ENCODE measurements at regions not wholly inside any gene's neighbourhood (a gene's known extent, or its start where the extent isn't known, plus 50 kb on each side); places are given as distances from the start of the nearest gene placed in this dataset.

DNA sequence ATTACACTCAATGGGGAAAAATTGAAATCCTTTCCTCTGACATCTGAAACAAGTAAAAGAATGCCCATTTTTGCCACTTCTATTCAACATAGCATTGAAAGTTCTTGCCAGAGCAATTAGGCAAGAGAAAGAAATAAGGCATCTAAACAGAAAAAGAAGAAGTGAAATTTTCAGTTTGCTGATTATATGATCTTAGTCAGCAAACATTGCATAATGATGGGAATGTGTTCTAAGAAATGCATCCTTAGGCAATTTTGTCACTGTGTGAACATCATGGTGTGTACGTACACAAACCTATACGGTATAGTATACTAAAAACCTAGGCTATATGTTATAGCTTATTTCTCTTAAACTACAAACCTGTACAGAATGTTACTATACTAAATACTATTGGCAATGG is 278.0 kb downstream of the CGGBP1 start:
- Histone ChIP-seq H3K27ac (ENCODE audit: low read length) (no peak overlapping the region), H3K9me3 (ENCODE audit: insufficient read depth, low read length) (no peaks in the 10 kb centered on the region; the same call in 1 of the 2 replicates), H3K79me2 (ENCODE audit: low read length) (no peaks in the 10 kb centered on the region), H3K4me1 (ENCODE audit: low read length) (no peaks in the 10 kb centered on the region), H3K27me3 (ENCODE audit: low read depth, low read length) (no peaks in the 10 kb centered on the region), H2AFZ (ENCODE audit: low read depth, low read length) (no peak overlapping the region), H3K36me3 (replicated peaks; ENCODE audit: low read depth, low read length) (no peaks in the 10 kb centered on the region), H3K9ac (ENCODE audit: low read length) (no peak overlapping the region), H3K4me2 (ENCODE audit: low read length) (no peak overlapping the region), H4K20me1 (ENCODE audit: insufficient read depth, low read length) (no peaks in the 10 kb centered on the region), H3K4me3 (ENCODE audit: low read length) (no peak overlapping the region)
- TF ChIP-seq, protein P1, sequence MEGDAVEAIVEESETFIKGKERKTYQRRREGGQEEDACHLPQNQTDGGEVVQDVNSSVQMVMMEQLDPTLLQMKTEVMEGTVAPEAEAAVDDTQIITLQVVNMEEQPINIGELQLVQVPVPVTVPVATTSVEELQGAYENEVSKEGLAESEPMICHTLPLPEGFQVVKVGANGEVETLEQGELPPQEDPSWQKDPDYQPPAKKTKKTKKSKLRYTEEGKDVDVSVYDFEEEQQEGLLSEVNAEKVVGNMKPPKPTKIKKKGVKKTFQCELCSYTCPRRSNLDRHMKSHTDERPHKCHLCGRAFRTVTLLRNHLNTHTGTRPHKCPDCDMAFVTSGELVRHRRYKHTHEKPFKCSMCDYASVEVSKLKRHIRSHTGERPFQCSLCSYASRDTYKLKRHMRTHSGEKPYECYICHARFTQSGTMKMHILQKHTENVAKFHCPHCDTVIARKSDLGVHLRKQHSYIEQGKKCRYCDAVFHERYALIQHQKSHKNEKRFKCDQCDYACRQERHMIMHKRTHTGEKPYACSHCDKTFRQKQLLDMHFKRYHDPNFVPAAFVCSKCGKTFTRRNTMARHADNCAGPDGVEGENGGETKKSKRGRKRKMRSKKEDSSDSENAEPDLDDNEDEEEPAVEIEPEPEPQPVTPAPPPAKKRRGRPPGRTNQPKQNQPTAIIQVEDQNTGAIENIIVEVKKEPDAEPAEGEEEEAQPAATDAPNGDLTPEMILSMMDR (IDR thresholded peaks at IDR 0.05; ENCODE audit: low read depth, low read length): no peak
- no peak for TF ChIP-seq EZH2phosphoT487 (IDR thresholded peaks at IDR 0.05; ENCODE audit: low read depth)

DNA sequence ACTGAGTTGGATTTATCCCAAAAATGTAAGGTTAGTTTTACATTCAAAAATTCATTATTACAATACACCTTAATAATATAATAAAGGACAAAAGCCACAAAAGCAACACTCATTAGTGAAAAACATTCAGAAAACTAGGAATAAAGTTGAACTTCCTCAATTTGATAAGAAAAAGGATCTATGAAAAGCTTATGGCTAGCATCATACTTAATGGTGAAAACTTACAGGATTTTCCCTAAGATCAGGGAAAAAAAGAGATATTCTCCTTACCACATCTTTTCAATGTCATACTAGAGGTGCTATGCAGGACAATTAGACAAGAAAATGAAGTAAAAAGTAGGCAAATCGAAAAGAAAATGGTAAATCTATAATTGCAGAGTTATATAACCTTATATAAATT is 279.9 kb downstream of the CGGBP1 start:
- H3K4me1 ChIP-seq (ENCODE audit: low read length): no peaks in the 10 kb centered on the region
- no peak overlapping the region for H3K9ac ChIP-seq (ENCODE audit: low read length)
- H4K20me1 ChIP-seq (ENCODE audit: insufficient read depth, low read length): no peaks in the 10 kb centered on the region
- H3K27ac ChIP-seq (ENCODE audit: low read length): no peak overlapping the region
- H3K79me2 ChIP-seq (ENCODE audit: low read length): no peaks in the 10 kb centered on the region
- no peak overlapping the region for H3K4me3 ChIP-seq (ENCODE audit: low read length)
- H3K36me3 ChIP-seq (replicated peaks; ENCODE audit: low read depth, low read length): no peaks in the 10 kb centered on the region
- no peak overlapping the region for H3K4me2 ChIP-seq (ENCODE audit: low read length)
- H2AFZ ChIP-seq (ENCODE audit: low read depth, low read length): no peak overlapping the region
- TF ChIP-seq, protein P1 (IDR thresholded peaks at IDR 0.05; ENCODE audit: low read depth, low read length): no peak
- no peak for TF ChIP-seq EZH2phosphoT487 (IDR thresholded peaks at IDR 0.05; ENCODE audit: low read depth)
- H3K27me3 ChIP-seq (ENCODE audit: low read depth, low read length): no peaks in the 10 kb centered on the region
- no peaks in the 10 kb centered on the region; the same call in 1 of the 2 replicates for H3K9me3 ChIP-seq (ENCODE audit: insufficient read depth, low read length)

DNA sequence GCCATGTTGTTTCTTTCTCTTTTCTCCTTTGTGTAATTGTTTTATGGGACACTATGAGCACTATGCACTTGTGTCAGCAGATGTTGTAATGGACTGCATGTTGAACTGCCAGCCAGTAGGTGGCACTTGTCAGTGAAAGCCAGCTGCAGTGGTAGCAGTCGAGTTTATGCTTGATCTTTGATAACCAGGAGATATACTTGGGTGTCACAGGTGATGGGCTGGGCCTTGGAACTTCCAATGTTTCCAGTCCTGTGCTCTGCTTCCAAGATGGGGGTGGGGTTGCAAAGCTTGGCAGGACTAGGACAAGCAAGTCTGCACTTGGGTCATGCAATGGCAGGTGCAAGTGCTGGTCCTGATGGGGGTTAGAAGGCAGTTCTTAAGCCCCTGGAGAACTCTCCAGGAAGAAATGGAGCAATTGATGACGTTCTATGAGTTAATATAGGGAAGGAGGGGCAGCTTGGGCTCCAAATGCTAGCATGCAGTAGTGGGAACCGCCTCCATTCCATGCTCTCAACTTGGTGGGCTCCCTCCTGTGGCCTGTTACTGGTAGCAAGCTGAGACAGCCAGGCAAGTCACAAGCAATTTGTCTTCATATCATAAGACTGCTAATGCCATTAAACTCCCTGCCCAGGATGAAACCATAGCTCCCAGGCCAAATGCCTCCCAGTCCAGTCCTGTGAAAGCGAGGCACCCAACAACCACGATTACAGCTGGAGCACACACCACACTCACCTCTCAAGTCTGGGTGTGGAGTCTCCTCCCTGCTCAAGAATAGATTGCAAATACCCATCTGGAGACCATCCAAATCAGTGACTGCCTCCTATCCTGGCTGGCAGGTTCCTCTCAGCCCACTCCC is 287.2 kb downstream of the CGGBP1 start:
- Histone ChIP-seq H3K4me1 (ENCODE audit: low read length) (no peaks in the 10 kb centered on the region), H3K9ac (ENCODE audit: low read length) (no peak overlapping the region), H2AFZ (ENCODE audit: low read depth, low read length) (peak overlapping the region; percentile 48; the same call in 1 of the 2 replicates), H3K4me2 (ENCODE audit: low read length) (peak overlapping the region; percentile 33), H3K27ac (ENCODE audit: low read length) (no peak overlapping the region), H4K20me1 (ENCODE audit: insufficient read depth, low read length) (no peaks in the 10 kb centered on the region), H3K4me3 (ENCODE audit: low read length) (no peak overlapping the region), H3K36me3 (replicated peaks; ENCODE audit: low read depth, low read length) (no peaks in the 10 kb centered on the region), H3K79me2 (ENCODE audit: low read length) (no peaks in the 10 kb centered on the region), H3K27me3 (ENCODE audit: low read depth, low read length) (no peaks in the 10 kb centered on the region), H3K9me3 (ENCODE audit: insufficient read depth, low read length) (no peaks in the 10 kb centered on the region; the same call in 1 of the 2 replicates)
- TF ChIP-seq EZH2phosphoT487 (IDR thresholded peaks at IDR 0.05; ENCODE audit: low read depth): no peak
- TF ChIP-seq, protein P1 (IDR thresholded peaks at IDR 0.05; ENCODE audit: low read depth, low read length): peak; percentile 85

DNA sequence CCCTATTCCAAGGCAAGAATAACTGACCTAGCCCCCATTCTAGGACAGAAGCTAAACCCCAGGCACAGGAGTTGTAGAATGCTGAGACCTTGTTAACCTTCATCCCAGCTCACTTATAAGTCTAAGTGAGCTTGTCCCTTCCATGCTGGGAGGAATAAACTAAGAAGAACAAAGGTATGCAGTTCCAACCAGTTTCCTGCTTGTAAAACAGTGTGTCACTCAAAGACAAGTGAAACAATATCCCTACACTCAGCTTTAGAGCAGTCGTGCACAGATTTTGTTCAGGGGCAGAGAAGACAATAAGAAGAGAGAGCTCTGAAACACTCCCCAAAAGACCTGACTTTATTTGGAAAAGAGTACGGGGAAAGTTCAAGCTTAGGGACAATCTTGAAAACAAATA is 292.1 kb downstream of the CGGBP1 start:
- Histone ChIP-seq H4K20me1 (ENCODE audit: insufficient read depth, low read length) (no peaks in the 10 kb centered on the region), H3K79me2 (ENCODE audit: low read length) (no peaks in the 10 kb centered on the region), H3K4me1 (ENCODE audit: low read length) (no peaks in the 10 kb centered on the region), H3K9ac (ENCODE audit: low read length) (no peak overlapping the region), H2AFZ (ENCODE audit: low read depth, low read length) (no peak overlapping the region), H3K4me3 (ENCODE audit: low read length) (no peak overlapping the region), H3K36me3 (replicated peaks; ENCODE audit: low read depth, low read length) (no peaks in the 10 kb centered on the region), H3K27ac (ENCODE audit: low read length) (no peak overlapping the region), H3K9me3 (ENCODE audit: insufficient read depth, low read length) (no peaks in the 10 kb centered on the region), H3K27me3 (ENCODE audit: low read depth, low read length) (no peaks in the 10 kb centered on the region), H3K4me2 (ENCODE audit: low read length) (no peak overlapping the region)
- TF ChIP-seq EZH2phosphoT487 (IDR thresholded peaks at IDR 0.05; ENCODE audit: low read depth): no peak
- TF ChIP-seq, protein P1 (IDR thresholded peaks at IDR 0.05; ENCODE audit: low read depth, low read length): no peak

Data from OCI-LY3 (cell line).